T-helper 2 cell treated with Interferon-gamma antibody and Interleukin-4, amounts not matched to agents 100 ng/mL and 5 ng/mL, for 36 hours (primary cell): ENCODE measurements at regions not wholly inside any gene's neighbourhood (a gene's known extent, or its start where the extent isn't known, plus 50 kb on each side); places are given as distances from the start of the nearest gene placed in this dataset.

Experiments used
- intact Hi-C: fragments of 100-400 bp; cut with micrococcal nuclease; formaldehyde crosslinking; loops from one replicate; pipeline ENCODE4 v1.15.1; 2023

- intact Hi-C loops, result no loop called here
These were observed 353.2 kb upstream of the ATP11B start for GRCh38 chr3:182440101-182440500.

DNA sequence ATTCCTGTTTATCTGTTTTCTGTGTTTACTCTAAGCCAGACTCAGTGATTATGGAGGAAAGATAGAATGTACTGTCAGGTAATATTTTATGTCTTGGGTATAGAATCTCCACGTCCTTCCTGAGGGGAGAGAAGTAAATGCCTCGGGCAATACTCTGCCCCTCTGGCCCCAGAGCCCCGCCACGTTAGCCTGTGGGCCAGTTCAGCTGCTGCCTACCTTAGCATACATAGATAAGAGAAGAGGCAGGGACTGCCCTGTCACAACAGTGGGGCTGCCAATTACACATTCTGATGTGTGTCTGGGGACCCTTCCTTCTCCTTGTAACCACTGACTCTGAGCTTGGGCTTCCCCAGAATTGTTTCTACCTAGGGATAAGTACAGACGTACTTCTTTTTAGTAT, 347.7 kb upstream of the ATP11B start:
- intact Hi-C loops, result no loop called here

- intact Hi-C loops, result no loop called here
These were observed 342.1 kb upstream of the ATP11B start for GRCh38 chr3:182450942-182451787.

DNA sequence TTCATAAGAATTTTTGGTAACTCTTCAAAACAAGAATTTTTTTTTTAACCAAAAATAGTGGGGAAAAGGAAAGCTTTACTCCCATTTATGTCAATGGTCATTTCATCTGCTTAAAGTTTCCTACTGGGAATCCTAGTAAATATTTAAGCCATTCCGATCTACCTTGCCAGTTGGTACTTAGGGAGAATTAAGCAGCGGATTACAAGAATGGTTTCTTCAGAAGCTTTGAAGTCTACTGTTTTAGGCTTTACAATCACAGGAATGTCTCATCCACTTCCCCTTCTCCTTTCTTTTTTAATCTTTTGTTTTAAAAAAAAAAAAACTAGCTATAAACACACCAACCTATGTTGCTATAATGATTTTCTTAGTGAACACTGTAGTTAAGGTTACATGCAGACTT, 341.4 kb upstream of the ATP11B start:
- intact Hi-C loops, result no loop called here

DNA sequence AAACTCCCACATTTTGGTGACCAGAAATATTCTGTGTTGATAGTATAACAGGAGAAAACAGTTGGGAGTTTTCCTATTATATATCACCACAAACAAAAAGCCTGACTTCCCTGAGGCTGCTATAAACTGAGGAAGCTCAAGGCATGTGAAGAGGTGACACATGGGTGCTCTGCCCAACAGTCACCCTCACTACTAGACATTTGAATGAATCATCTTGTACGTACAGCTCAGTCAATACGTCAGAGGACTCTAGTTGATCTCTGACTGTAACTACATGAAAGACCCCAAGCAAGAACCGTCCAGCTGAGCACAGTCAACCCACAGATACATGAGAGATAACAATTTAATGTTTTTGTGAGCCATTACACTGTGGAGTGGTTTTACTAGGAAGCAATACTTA, 338.3 kb upstream of the ATP11B start:
- intact Hi-C loops, result no loop called here

GRCh38 chr3:182460303-182460702, 333.0 kb upstream of the ATP11B start:
- intact Hi-C loops, result no loop called here

DNA sequence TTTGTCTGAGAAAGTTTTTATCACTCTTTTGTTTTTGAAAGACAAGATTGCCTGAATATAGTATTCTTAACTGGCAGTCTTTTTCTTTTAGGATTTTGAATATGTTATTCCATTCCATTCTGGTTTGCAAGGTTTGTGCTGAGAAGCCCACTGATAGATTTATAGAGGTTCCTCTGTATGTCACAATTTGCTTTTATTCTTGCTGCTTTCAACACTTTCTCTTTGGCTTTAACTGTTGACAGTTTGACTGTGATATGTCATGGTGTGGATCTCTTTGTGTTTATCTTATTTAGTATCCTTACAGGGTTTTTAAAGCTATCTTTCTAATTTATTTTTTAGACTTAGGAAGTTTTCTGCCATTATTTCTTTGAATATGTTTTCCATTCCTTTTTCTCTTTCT, 331.2 kb upstream of the ATP11B start:
- intact Hi-C loops, result no loop called here

DNA sequence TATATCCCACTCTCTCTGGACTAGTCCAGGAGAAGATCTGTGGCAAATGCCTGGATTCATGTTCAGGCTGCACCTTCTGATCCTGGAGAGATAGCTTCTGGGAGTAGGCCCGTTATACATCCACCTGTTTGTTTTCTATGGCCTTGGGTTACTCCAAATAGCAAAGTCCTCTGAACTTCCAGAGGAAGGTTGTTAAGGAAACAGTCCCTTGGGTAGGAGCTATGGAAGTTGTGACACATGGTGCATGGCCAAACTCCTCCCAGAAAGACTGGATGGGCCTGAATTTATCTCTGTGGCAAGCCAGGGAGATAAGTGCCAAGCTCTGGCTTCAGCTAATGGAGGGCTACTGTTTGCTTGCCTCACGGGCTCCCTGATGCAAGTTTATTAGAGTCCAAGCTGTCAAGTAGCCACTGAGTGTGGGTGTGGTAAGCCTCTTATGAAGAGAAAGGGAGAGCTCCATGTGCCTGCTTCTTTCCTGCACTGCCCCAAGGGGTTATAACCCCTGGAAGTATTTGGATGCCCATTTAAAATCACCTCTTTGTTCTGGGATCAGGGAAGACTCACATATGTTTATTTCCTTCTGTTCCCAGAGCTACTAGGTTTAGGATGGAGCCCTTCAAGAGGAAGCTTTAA, 328.7 kb upstream of the ATP11B start:
- intact Hi-C loops, result no loop called here

DNA sequence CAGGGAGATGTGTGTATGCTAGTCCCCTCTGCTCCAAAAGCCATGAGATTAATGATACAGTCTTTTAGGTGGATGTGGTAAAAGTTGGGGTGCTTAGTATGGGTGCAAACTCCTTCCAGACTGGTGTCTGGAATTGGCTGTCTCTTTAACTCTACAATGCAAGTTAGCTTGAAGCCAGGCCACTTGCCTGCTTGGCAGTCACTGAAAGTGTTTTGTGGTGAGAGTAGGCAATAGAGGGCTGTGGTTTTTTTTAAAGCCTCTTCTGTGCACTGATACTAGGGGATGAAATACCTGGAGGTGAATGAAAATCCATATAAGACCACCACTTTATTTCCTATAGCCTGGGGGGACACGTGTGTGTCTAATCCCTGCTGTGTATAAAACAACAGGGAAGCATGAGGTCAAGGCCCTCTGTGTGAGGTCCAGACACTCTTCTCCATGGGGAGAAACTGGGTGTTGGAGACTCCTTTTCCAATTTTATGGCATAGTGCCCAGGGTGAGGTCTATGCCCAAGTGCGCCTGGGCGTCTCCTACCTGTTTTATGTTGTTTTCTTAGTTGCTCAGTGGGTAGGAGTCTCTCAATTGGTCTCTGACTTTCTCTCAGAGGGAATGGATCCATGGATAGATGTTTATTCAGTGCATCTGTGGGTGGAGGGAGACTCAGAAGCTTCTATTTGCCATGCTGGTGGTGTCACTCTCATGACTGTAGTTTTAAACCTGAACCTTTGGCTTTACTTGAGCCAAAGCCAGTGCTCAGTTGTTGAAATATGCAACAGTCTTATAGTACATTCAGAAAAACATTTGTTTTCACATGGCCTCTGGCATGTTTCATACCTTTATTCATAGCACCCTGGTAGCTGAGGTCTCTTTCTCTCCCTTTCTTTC, 327.8 kb upstream of the ATP11B start:
- intact Hi-C loops, result no loop called here

- intact Hi-C loops, result no loop called here
These were observed 324.2 kb upstream of the ATP11B start for GRCh38 chr3:182469086-182469485.

- intact Hi-C loops, result no loop called here
These were observed 323.1 kb upstream of the ATP11B start for GRCh38 chr3:182470187-182470586.

DNA sequence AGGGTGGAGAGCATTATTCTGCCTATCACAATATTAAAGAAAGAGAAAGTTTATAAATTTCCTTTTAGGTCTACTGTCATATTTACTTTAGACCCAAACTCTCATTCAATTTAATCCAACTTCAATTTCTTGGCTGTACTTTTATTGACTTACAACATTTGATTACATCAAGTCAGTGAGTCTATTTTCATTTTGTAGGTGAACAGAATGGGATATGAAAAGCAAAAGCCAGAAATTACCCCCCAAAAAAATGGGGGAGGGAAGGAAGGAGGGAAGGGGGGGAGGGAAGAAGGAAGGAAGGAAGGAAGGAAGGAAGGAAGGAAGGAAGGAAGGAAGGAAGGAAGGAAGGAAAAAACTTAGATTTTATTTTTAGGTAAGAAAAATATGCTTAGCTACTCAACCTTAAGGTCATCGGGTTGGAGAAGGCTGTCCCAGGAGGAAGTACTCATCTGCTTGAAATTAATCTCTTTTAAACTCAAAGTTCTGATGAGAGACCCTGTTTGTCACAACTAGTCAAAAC, 320.1 kb upstream of the ATP11B start:
- intact Hi-C loops, result no loop called here

- intact Hi-C loops, result no loop called here
These were observed 314.9 kb upstream of the ATP11B start for GRCh38 chr3:182478369-182478768.

GRCh38 chr3:182479419-182480336, 313.6 kb upstream of the ATP11B start:
- intact Hi-C loops, result no loop called here

DNA sequence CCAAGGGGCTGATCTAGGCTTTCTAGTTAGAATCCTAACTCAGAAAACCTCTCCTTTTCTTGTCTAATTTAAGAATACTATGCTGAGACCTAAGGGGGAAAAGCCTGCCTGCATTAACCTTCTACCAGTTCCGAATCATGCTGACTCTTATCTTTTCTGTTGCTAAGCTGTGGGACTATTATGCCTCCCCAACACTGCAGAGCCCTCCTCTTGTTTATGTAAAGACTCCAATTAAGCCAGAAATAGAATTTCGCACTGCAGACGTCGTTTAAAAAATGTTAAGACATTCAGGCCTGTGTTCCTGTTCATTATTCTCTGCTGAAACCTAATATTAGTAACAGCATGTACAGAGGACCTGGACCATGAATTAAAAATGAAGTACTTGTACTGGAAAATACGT, 310.6 kb upstream of the ATP11B start:
- intact Hi-C loops, result no loop called here

- intact Hi-C loops, result no loop called here
These were observed 308.6 kb upstream of the ATP11B start for GRCh38 chr3:182484682-182485081.

DNA sequence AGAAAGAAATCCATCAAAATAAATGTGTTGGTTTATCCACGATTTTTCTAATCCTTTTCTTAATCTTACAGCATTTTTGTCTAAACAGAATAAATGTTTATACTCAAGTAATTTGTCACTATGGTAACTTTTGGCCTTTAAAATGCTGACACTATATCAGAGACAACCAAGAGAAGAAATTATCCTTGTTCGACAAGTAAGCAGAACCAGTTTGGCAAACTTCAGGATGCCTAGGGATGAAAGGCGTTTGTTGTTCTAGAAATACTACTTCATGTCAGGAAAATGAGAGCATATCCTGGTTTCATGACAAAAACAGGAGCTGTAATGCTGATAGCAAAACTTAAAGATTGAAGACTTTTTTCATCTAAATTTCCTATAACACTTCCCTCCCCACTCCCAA, 308.0 kb upstream of the ATP11B start:
- intact Hi-C loops, result no loop called here

GRCh38 chr3:182486463-182486862, 306.8 kb upstream of the ATP11B start:
- intact Hi-C loops, result no loop called here

GRCh38 chr3:182487143-182487542, 306.2 kb upstream of the ATP11B start:
- intact Hi-C loops, result no loop called here

DNA sequence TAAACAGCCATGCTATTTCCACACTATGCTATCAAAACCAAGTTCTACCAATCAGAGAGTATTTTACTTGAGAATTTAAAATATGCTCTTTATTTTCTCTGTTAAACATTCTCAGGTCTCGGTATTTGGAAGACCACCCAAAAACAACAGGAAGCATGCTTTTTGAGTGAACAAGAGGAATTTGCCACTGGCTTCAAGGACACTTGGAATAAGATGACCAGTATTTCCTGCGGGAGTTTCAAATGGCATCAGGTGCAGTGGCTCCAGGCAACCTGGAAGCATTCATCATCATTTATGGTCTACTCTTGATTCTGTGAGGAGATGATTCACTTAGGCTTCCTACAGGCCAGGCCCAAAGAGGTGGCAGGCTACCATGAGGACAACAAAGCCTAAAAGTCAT, 305.7 kb upstream of the ATP11B start:
- intact Hi-C loops, result no loop called here
